GM19455 (cell line): ENCODE measurements at regions not wholly inside any gene's neighbourhood (a gene's known extent, or its start where the extent isn't known, plus 50 kb on each side); places are given as distances from the start of the nearest gene placed in this dataset.
A peak's percentile ranks its signal among the peaks of the same experiment; 100 is the strongest.
"Not testable (repeated sequence)": the region's sequence is repeated elsewhere in the genome, so short reads cannot be mapped to it uniquely, and the experiment has no call there.

ENCODE experiments used
- ATAC-seq: cut with Tn5 transposase; IDR thresholded peaks from one replicate; pipeline ENCODE4 v1.9.1; 2021; ENCODE audit not compliant: unreplicated experiment

- no peak for ATAC-seq
Measured at GRCh38 chr12:28059668-28060067, 87.1 kb upstream of the PTHLH start.

GRCh38 chr12:28060871-28061270, 88.3 kb upstream of the PTHLH start:
- ATAC-seq: no peak

- ATAC-seq: no peak
Measured at GRCh38 chr12:28063355-28063880, 90.9 kb upstream of the PTHLH start.

DNA sequence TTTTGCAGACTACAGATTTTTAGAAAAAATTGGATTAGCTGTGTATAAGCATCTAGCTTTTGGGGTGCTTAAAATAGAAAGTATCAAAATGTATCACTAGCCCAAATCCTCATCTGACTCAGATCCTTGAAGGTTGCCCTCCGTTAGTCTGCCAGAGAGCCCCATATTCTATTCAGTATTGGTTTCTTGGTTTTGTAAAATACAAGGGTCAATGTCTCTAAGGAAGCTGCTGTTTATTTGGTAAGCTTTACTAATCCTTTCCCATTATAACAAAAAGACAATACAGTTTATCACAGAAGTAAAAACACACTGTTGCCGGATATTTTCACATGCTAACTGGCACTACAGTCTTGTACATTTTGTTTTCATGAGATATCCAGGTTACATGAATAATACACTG, 92.8 kb upstream of the PTHLH start:
- no peak for ATAC-seq

GRCh38 chr12:28065889-28066630, 93.5 kb upstream of the PTHLH start:
- no peak for ATAC-seq

DNA sequence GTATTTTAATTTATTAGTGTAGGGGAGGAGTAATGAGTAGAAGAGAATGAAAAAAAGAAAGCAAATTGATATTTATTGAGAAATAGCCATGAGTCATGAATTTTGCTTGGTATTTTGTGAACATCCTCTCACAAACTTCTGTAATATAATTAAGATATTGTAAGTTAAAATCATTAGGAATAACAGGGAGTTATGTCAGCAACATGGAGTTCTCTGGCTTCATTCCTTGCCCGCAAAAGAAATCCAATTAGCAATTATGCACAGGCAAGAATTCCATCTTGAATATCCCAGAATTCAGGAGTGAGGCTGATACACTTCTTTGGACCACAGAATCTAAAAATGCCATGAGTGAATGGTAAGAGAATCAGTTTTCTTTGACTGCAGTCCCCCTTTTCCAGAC, 94.3 kb upstream of the PTHLH start:
- ATAC-seq: no peak

DNA sequence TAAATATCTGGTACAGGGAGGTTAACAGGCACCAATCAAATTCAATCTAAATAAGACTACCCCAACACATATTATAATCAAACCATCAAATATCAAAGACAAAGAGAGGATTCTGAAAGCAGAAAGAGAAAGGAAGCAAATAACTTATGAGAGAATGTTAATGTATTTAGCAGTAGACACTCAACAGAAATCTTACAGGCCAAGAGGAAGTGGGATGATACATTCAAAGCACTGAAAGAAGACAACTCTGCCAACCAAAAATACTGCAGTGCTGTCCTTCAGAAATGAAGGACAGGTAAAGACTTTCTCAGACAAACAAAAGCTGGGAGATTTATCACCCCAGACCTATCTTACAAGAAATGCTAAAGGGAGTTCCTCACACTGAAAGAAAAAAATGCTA, 95.9 kb upstream of the PTHLH start:
- ATAC-seq: no peak

DNA sequence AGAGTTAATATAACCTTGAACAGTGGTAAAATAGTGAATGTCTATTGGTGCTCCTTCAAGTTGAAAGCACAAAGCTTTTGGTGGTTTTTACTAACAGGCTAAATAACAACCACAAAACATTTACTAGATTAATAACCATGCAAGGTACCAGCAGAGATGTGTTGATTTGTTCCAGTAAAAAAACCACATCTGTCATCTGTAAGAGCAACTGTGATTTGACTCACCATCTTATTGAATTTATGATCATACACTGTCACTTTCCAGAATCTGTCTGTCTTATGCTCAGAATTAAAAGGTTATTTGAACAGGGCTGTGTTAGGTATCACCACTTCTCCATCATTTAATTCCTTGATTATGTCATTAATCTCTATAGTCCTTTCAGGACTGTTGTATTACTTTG, 107.0 kb upstream of the PTHLH start:
- ATAC-seq: no peak

GRCh38 chr12:28082096-28082495, 108.2 kb upstream of the CCDC91 start:
- ATAC-seq: no peak

DNA sequence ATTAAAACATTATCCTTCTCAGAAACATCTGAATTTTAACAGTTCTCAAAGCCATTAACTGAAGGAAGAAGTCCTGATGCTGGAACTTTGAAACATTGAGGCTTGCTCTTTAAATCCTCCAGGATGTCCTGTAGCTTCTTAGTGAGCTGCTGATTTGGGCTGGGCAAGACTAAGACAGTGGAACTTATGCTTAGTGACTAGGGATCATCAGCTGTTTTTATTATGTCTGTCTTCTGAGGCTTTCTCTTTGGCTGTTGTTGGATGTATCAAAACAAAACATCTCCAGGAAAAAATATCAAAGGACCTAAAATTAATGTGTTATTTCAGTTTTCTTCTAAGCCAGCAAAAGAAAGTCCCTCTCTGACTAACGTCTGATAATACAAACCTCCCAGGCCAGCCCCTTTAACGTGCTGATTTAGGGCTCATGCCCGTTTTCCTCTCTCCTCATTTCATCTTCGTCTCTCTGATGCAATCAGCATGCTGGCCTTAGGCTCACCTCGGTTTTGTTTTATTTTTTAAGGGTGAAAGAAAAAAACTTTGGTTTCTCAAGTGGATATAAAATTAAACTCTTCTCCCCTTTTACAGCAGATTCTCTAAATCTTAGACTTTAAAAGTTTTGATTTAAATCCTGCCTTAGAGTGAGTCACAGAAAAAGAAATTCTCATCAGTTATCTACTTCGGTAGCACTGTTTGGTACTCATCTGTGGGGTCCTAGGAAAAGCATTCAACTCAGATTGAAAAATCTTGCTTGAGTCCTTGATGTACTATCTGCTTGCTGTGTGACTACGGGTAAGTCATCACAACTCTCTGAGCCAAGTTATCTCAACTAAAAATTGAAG, 106.2 kb upstream of the CCDC91 start:
- ATAC-seq: no peak

DNA sequence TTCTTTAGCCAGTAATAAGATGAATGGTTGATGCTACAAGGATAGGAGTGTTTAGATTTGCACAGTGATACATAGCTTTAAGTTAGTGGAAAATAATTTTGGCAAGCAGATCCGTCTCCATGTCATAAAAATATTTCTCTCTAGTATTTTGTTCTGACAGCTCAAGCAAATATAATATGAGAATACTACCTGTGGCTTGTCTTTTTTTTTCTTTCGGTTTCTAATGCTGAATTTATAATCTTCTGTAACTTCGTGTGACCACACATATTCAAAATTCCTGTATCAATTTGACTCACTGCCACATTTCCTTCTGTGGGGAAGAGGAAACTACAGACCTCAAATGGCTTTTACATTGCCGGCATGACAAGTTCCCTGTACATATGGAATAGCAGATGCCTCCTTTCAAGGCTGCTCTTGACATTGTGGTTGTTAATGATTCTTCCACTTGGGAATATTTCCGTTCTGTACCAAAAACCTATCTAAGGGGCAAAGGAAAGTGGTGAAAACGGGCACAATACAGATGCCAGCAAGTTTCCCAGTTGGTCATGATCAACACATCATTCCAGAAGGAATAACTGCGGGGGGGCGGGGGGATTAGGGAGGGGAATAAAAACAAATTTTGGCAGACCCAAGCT, 103.6 kb upstream of the CCDC91 start:
- ATAC-seq: peak; percentile 84

- no peak for ATAC-seq
Measured at GRCh38 chr12:28088566-28089272, 101.5 kb upstream of the CCDC91 start.

- no peak for ATAC-seq
Measured at GRCh38 chr12:28089338-28089737, 100.9 kb upstream of the CCDC91 start.

DNA sequence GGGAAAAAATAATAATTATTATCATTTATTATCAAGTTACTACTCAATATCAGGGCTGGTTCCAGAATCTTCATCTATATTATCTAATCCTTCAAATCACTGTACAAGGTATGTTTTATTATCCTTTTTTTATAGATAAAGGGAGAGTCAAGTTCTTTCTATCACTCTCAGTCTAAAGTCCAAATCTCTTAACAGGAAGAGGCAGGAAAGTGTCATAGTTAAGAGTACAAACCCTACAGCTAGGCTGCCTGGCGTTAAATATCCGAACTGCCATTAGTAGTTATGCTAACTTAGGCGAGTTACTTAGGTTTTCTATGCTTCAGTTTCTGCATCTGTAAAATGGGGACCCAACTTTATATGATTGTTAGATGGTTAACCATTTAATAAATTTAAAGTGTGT, 99.4 kb upstream of the CCDC91 start:
- no peak for ATAC-seq

DNA sequence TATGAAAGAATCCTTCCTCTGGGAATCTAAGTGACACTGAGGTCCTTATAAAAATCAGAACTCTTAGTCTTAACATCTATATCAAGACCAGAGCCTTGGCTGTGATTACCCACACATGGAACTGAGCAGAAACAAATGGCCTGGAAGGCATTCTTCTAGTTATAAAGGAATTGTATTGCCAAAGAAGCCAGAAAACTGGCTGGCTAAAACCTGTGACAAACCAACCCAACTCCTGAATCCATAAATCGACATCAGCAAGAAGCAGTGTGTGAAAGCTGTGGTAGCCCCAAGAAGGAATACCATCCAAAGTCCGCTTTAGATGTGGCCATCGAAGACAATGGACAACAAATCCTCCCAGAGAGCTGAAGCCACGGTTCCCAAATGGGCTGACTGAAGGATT, 97.9 kb upstream of the CCDC91 start:
- ATAC-seq: no peak

GRCh38 chr12:28096649-28097048, 93.6 kb upstream of the CCDC91 start:
- ATAC-seq: no peak

DNA sequence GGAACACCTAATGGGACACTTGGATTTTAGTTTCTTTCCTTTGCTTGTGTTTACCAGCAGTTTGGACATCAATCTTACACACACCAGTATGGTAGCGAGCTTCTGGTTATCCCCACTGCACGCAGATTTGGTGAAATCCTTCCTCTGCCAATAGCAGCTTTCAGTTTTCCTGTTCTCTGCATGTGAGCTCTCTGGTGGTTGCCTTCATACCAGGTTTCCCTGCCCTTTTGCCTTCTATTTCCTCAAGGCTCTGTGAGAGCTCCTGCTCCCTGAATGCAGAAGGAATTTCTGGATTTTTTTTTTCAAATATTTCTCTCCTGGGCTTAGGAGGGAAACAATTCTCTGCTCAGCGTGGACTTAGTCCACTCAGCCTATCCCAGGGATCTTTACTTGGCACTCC, 93.0 kb upstream of the CCDC91 start:
- ATAC-seq: no peak

DNA sequence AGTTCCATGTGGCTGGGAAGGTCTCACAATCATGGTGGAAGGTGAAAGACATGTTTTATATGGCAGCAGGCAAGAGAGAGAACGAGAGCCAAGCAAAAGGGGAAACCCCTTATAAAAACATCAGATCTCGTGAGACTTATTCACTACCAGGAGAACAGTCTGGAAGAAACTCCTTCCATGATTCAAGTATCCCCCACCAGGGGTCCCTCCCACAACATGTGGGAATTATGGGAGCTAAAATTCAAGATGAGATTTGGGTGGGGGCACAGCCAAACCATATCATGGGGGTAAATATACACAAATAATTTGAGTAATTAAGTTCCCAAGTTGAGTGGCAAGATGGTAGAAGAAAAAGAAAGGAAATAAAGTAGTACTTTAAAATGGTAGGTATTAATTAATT, 91.0 kb upstream of the CCDC91 start:
- ATAC-seq: not testable (repeated sequence)

- ATAC-seq: no peak
Measured at GRCh38 chr12:28099871-28100270, 90.4 kb upstream of the CCDC91 start.

DNA sequence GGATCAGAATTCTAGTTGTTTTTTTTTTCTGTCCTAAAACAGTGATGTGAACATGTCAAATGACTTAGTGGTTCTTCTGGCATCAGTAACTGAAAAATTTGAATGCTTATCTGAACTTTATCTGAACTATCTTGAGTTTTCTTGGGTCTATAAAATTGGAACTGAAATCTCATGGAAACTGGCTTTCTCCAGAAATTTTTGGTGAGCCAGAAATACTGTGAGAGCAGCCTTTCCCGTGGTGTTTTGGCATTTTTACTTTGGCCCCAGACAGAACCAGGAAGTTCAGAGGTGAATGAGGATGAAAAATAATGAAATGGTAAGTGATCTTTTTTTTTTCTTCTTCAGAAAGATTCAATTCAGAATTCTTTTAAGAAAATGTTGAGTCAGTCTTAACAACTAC, 89.5 kb upstream of the CCDC91 start:
- ATAC-seq: no peak

- ATAC-seq: no peak
Measured at GRCh38 chr12:28104316-28104715, 85.9 kb upstream of the CCDC91 start.
